ENCODE measurements at regions not wholly inside any gene's neighbourhood (a gene's known extent, or its start where the extent isn't known, plus 50 kb on each side); places are given as distances from the start of the nearest gene placed in this dataset.

- no peak for TF ChIP-seq POLR2AphosphoS5 (IDR thresholded peaks at IDR 0.05; ENCODE audit: low read depth, low read length)
- no peak for TF ChIP-seq TAF1 (IDR thresholded peaks at IDR 0.05; ENCODE audit: borderline replicate concordance, low read depth, low read length)
Observed at GRCh38 chr5:5586721-5587120, 164.2 kb downstream of the ICE1 start.

All from GM12892 (cell line).